T-helper 2 cell treated with Interferon-gamma antibody and Interleukin-4, amounts not matched to agents 5 μg/mL and 100 μg/mL, for 36 hours (primary cell): ENCODE measurements at regions not wholly inside any gene's neighbourhood (a gene's known extent, or its start where the extent isn't known, plus 50 kb on each side); places are given as distances from the start of the nearest gene placed in this dataset.
A peak's percentile ranks its signal among the peaks of the same experiment; 100 is the strongest.
"Not testable (repeated sequence)": the region's sequence is repeated elsewhere in the genome, so short reads cannot be mapped to it uniquely, and the experiment has no call there.

ENCODE experiments used
- DNase-seq: peaks from one replicate; pipeline ENCODE4 v3.0.0; 2021; ENCODE audit warnings: low spot score
- H3K27ac Mint-ChIP-seq: one replicate; pipeline ENCODE4 v1.8.0; 2021; ENCODE audit warnings: mild to moderate bottlenecking, mixed read lengths
- H3K27me3 Mint-ChIP-seq: one replicate; pipeline ENCODE4 v1.8.0; 2021; ENCODE audit warnings: low read depth, mixed read lengths
- H3K36me3 Mint-ChIP-seq: one replicate; pipeline ENCODE4 v1.8.0; 2021; ENCODE audit warnings: low read depth, mixed read lengths
- H3K4me1 Mint-ChIP-seq: one replicate; pipeline ENCODE4 v1.8.0; 2021; ENCODE audit warnings: low read depth, mixed read lengths
- H3K4me3 Mint-ChIP-seq: one replicate; pipeline ENCODE4 v1.8.0; 2022; ENCODE audit warnings: mild to moderate bottlenecking, moderate library complexity, mixed read lengths
- H3K9me3 Mint-ChIP-seq: one replicate; pipeline ENCODE4 v1.8.0; 2021; ENCODE audit warnings: mixed read lengths

GRCh38 chr7:6930081-6930635 is 104.1 kb upstream of the CCZ1B start:
- DNase-seq, H3K4me1 Mint-ChIP-seq, H3K36me3 Mint-ChIP-seq, H3K27me3 Mint-ChIP-seq, H3K27ac Mint-ChIP-seq, H3K9me3 Mint-ChIP-seq: not testable (repeated sequence)
- H3K4me3 Mint-ChIP-seq: peak overlapping the region; percentile 33

- not testable (repeated sequence) for H3K4me1 Mint-ChIP-seq
These were observed 104.7 kb upstream of the CCZ1B start for GRCh38 chr7:6930787-6931186.

GRCh38 chr7:6931456-6931855 is 105.4 kb upstream of the CCZ1B start:
- not testable (repeated sequence) for H3K4me3 Mint-ChIP-seq, H3K27me3 Mint-ChIP-seq, H3K9me3 Mint-ChIP-seq, DNase-seq, H3K36me3 Mint-ChIP-seq, H3K27ac Mint-ChIP-seq, H3K4me1 Mint-ChIP-seq

More at GRCh38 chr7:6930787-6931186, 104.7 kb upstream of the CCZ1B start:
- not testable (repeated sequence) for H3K36me3 Mint-ChIP-seq, H3K4me3 Mint-ChIP-seq, H3K27me3 Mint-ChIP-seq, H3K9me3 Mint-ChIP-seq, H3K27ac Mint-ChIP-seq
- peak; percentile 13 for DNase-seq

- not testable (repeated sequence) for H3K27me3 Mint-ChIP-seq, H3K4me1 Mint-ChIP-seq
These were observed 108.0 kb upstream of the CCZ1B start for GRCh38 chr7:6933954-6934632.

GRCh38 chr7:6934981-6935380 is 108.9 kb upstream of the CCZ1B start:
- Mint-ChIP-seq H3K36me3 (no peaks in the 10 kb centered on the region), H3K4me3 (no peak overlapping the region), H3K27ac (no peak overlapping the region), H3K4me1 (peaks cover 3% of the 10 kb centered on the region), H3K9me3 (no peaks in the 10 kb centered on the region), H3K27me3 (no peaks in the 10 kb centered on the region)
- DNase-seq: no peak

More at GRCh38 chr7:6933954-6934632, 108.0 kb upstream of the CCZ1B start:
- H3K9me3 Mint-ChIP-seq, DNase-seq, H3K4me3 Mint-ChIP-seq, H3K27ac Mint-ChIP-seq, H3K36me3 Mint-ChIP-seq: not testable (repeated sequence)

- not testable (repeated sequence) for H3K4me1 Mint-ChIP-seq, H3K4me3 Mint-ChIP-seq, H3K36me3 Mint-ChIP-seq, H3K9me3 Mint-ChIP-seq, H3K27ac Mint-ChIP-seq, DNase-seq, H3K27me3 Mint-ChIP-seq
These were observed 110.6 kb upstream of the CCZ1B start for GRCh38 chr7:6936626-6937025.

- not testable (repeated sequence) for H3K4me1 Mint-ChIP-seq
These were observed 111.7 kb upstream of the CCZ1B start for GRCh38 chr7:6937746-6938145.

GRCh38 chr7:6938284-6938683 is 112.2 kb upstream of the CCZ1B start:
- H3K4me3 Mint-ChIP-seq, H3K27ac Mint-ChIP-seq, H3K9me3 Mint-ChIP-seq, H3K36me3 Mint-ChIP-seq, H3K27me3 Mint-ChIP-seq, DNase-seq, H3K4me1 Mint-ChIP-seq: not testable (repeated sequence)

More at GRCh38 chr7:6937746-6938145, 111.7 kb upstream of the CCZ1B start:
- not testable (repeated sequence) for H3K36me3 Mint-ChIP-seq, H3K9me3 Mint-ChIP-seq, DNase-seq, H3K27me3 Mint-ChIP-seq, H3K4me3 Mint-ChIP-seq, H3K27ac Mint-ChIP-seq

GRCh38 chr7:6939126-6939525 is 113.1 kb upstream of the CCZ1B start:
- not testable (repeated sequence) for H3K27me3 Mint-ChIP-seq, DNase-seq, H3K4me3 Mint-ChIP-seq, H3K36me3 Mint-ChIP-seq, H3K9me3 Mint-ChIP-seq, H3K4me1 Mint-ChIP-seq, H3K27ac Mint-ChIP-seq

- H3K27me3 Mint-ChIP-seq, H3K36me3 Mint-ChIP-seq, H3K4me3 Mint-ChIP-seq, H3K4me1 Mint-ChIP-seq, H3K27ac Mint-ChIP-seq, DNase-seq, H3K9me3 Mint-ChIP-seq: not testable (repeated sequence)
These were observed 113.8 kb upstream of the CCZ1B start for GRCh38 chr7:6939896-6940295.

GRCh38 chr7:6946873-6947272 is 120.8 kb upstream of the CCZ1B start:
- not testable (repeated sequence) for H3K4me3 Mint-ChIP-seq, H3K9me3 Mint-ChIP-seq, H3K36me3 Mint-ChIP-seq, H3K4me1 Mint-ChIP-seq, DNase-seq, H3K27ac Mint-ChIP-seq
- peaks cover 10% of the 10 kb centered on the region for H3K27me3 Mint-ChIP-seq

- H3K27me3 Mint-ChIP-seq: peaks cover 10% of the 10 kb centered on the region
- H3K36me3 Mint-ChIP-seq, H3K4me1 Mint-ChIP-seq, H3K4me3 Mint-ChIP-seq, DNase-seq, H3K27ac Mint-ChIP-seq, H3K9me3 Mint-ChIP-seq: not testable (repeated sequence)
These were observed 124.2 kb upstream of the CCZ1B start for GRCh38 chr7:6950231-6950630.

GRCh38 chr7:6951553-6951952 is 125.5 kb upstream of the CCZ1B start:
- H3K4me1 Mint-ChIP-seq: not testable (repeated sequence)
- H3K27me3 Mint-ChIP-seq: peaks cover 10% of the 10 kb centered on the region

GRCh38 chr7:6953138-6953797 is 127.2 kb upstream of the CCZ1B start:
- not testable (repeated sequence) for H3K4me3 Mint-ChIP-seq

More at GRCh38 chr7:6951553-6951952, 125.5 kb upstream of the CCZ1B start:
- not testable (repeated sequence) for H3K9me3 Mint-ChIP-seq, DNase-seq, H3K4me3 Mint-ChIP-seq, H3K27ac Mint-ChIP-seq, H3K36me3 Mint-ChIP-seq

More at GRCh38 chr7:6953138-6953797, 127.2 kb upstream of the CCZ1B start:
- not testable (repeated sequence) for H3K4me1 Mint-ChIP-seq, H3K27ac Mint-ChIP-seq, H3K36me3 Mint-ChIP-seq, H3K27me3 Mint-ChIP-seq, H3K9me3 Mint-ChIP-seq, DNase-seq
